ENCODE measurements at regions not wholly inside any gene's neighbourhood (a gene's known extent, or its start where the extent isn't known, plus 50 kb on each side); places are given as distances from the start of the nearest gene placed in this dataset.

- Mint-ChIP-seq H3K27me3 (ENCODE audit: unreplicated experiment) (no peaks in the 10 kb centered on the region), H3K4me3 (ENCODE audit: unreplicated experiment) (no peak overlapping the region), H3K36me3 (ENCODE audit: unreplicated experiment) (no peaks in the 10 kb centered on the region), H3K9me3 (ENCODE audit: unreplicated experiment) (no peaks in the 10 kb centered on the region), H3K4me1 (ENCODE audit: low read depth, unreplicated experiment) (no peaks in the 10 kb centered on the region), H3K27ac (ENCODE audit: unreplicated experiment) (no peak overlapping the region)
- no peak for DNase-seq
- TF ChIP-seq CTCF (IDR thresholded peaks at IDR 0.05; ENCODE audit: partially characterized antibody, unreplicated experiment): no peak
Measured at GRCh38 chr2:176685908-176686307, 416.7 kb downstream of the MTX2 start.

- no peaks in the 10 kb centered on the region for H3K27me3 Mint-ChIP-seq (ENCODE audit: unreplicated experiment)
- H3K9me3 Mint-ChIP-seq (ENCODE audit: unreplicated experiment): no peaks in the 10 kb centered on the region
- H3K27ac Mint-ChIP-seq (ENCODE audit: unreplicated experiment): no peak overlapping the region
- no peak for DNase-seq
- H3K4me1 Mint-ChIP-seq (ENCODE audit: low read depth, unreplicated experiment): no peaks in the 10 kb centered on the region
- H3K36me3 Mint-ChIP-seq (ENCODE audit: unreplicated experiment): no peaks in the 10 kb centered on the region
- no peak for TF ChIP-seq CTCF (IDR thresholded peaks at IDR 0.05; ENCODE audit: partially characterized antibody, unreplicated experiment)
- H3K4me3 Mint-ChIP-seq (ENCODE audit: unreplicated experiment): no peak overlapping the region
Measured at GRCh38 chr2:176686328-176686727, 417.1 kb downstream of the MTX2 start.

GRCh38 chr2:176687342-176687741, 418.1 kb downstream of the MTX2 start:
- H3K9me3 Mint-ChIP-seq (ENCODE audit: unreplicated experiment): no peaks in the 10 kb centered on the region
- no peaks in the 10 kb centered on the region for H3K36me3 Mint-ChIP-seq (ENCODE audit: unreplicated experiment)
- no peak overlapping the region for H3K27ac Mint-ChIP-seq (ENCODE audit: unreplicated experiment)
- no peaks in the 10 kb centered on the region for H3K4me1 Mint-ChIP-seq (ENCODE audit: low read depth, unreplicated experiment)
- DNase-seq: no peak
- H3K4me3 Mint-ChIP-seq (ENCODE audit: unreplicated experiment): no peak overlapping the region
- no peak for TF ChIP-seq CTCF (IDR thresholded peaks at IDR 0.05; ENCODE audit: partially characterized antibody, unreplicated experiment)
- H3K27me3 Mint-ChIP-seq (ENCODE audit: unreplicated experiment): no peaks in the 10 kb centered on the region

GRCh38 chr2:176687944-176688343, 418.7 kb downstream of the MTX2 start:
- no peaks in the 10 kb centered on the region for H3K4me1 Mint-ChIP-seq (ENCODE audit: low read depth, unreplicated experiment)
- no peak for DNase-seq
- no peaks in the 10 kb centered on the region for H3K36me3 Mint-ChIP-seq (ENCODE audit: unreplicated experiment)
- H3K4me3 Mint-ChIP-seq (ENCODE audit: unreplicated experiment): no peak overlapping the region
- H3K27me3 Mint-ChIP-seq (ENCODE audit: unreplicated experiment): no peaks in the 10 kb centered on the region
- no peak for TF ChIP-seq CTCF (IDR thresholded peaks at IDR 0.05; ENCODE audit: partially characterized antibody, unreplicated experiment)
- H3K9me3 Mint-ChIP-seq (ENCODE audit: unreplicated experiment): no peaks in the 10 kb centered on the region
- no peak overlapping the region for H3K27ac Mint-ChIP-seq (ENCODE audit: unreplicated experiment)

- Mint-ChIP-seq H3K9me3 (ENCODE audit: unreplicated experiment) (no peaks in the 10 kb centered on the region), H3K36me3 (ENCODE audit: unreplicated experiment) (no peaks in the 10 kb centered on the region), H3K4me1 (ENCODE audit: low read depth, unreplicated experiment) (no peaks in the 10 kb centered on the region), H3K27ac (ENCODE audit: unreplicated experiment) (no peak overlapping the region), H3K27me3 (ENCODE audit: unreplicated experiment) (no peaks in the 10 kb centered on the region), H3K4me3 (ENCODE audit: unreplicated experiment) (no peak overlapping the region)
- no peak for TF ChIP-seq CTCF (IDR thresholded peaks at IDR 0.05; ENCODE audit: partially characterized antibody, unreplicated experiment)
- no peak for DNase-seq
Measured at GRCh38 chr2:176689711-176690110, 420.5 kb downstream of the MTX2 start.
